Right atrium auricular region (tissue), 2 donors: ENCODE measurements at regions not wholly inside any gene's neighbourhood (a gene's known extent, or its start where the extent isn't known, plus 50 kb on each side); places are given as distances from the start of the nearest gene placed in this dataset.

Source experiments
- DNase-seq: peaks from one replicate; pipeline ENCODE4 v3.0.0-alpha.2; 2019; ENCODE audit warnings: low spot score
- H3K27ac ChIP-seq, 2 donors: fragments of 200-600 bp; sonication (generic); 1 replicate in 1 of 2; 2 replicates in 1 of 2; pipeline ENCODE4 v1.5.1; 2016 to 2019
- H3K27me3 ChIP-seq, 2 donors: fragments of 200-600 bp; sonication (generic); one replicate each; pipeline versions ENCODE4 v1.5.1 to v1.6.0; 2017 to 2019
- H3K36me3 ChIP-seq: fragments of 200-600 bp; sonication (generic); one replicate; pipeline ENCODE4 v1.5.1; 2016
- H3K4me1 ChIP-seq, 2 donors: fragments of 200-600 bp; sonication (generic); one replicate each; pipeline versions ENCODE4 v1.5.1 to v1.6.0; 2017 to 2019
- H3K4me3 ChIP-seq, 2 donors: fragments of 200-600 bp; sonication (generic); 1 replicate in 1 of 2; 2 replicates in 1 of 2; pipeline ENCODE4 v1.5.1; 2017 to 2019; ENCODE audit warnings: mild to moderate bottlenecking in 1 of 2, moderate library complexity in 1 of 2
- H3K9me3 ChIP-seq, 2 donors: fragments of 200-600 bp; sonication (generic); one replicate each; pipeline ENCODE4 v1.5.1; 2019
- CTCF ChIP-seq, 2 donors: fragments of 200-600 bp; sonication (generic); IDR thresholded peaks; one replicate each; pipeline ENCODE4 v1.5.1; 2019; ENCODE audit warnings: antibody characterized with exemption in 2 of 2

- H3K4me3 ChIP-seq = no peak overlapping the region
- no peaks in the 10 kb centered on the region for H3K9me3 ChIP-seq
- no peaks in the 10 kb centered on the region for H3K36me3 ChIP-seq
- H3K27ac ChIP-seq = no peak overlapping the region
- TF ChIP-seq CTCF (IDR thresholded peaks at IDR 0.05) = no peak
- no peak for DNase-seq
- H3K27me3 ChIP-seq = no peaks in the 10 kb centered on the region
- no peaks in the 10 kb centered on the region for H3K4me1 ChIP-seq
These were observed 72.1 kb upstream of the SETMAR start for GRCh38 chr3:4231041-4231440.

- H3K27me3 ChIP-seq = no peaks in the 10 kb centered on the region
- TF ChIP-seq CTCF (IDR thresholded peaks at IDR 0.05) = no peak
- no peaks in the 10 kb centered on the region for H3K9me3 ChIP-seq
- no peak for DNase-seq
- H3K4me3 ChIP-seq = no peak overlapping the region
- no peak overlapping the region for H3K27ac ChIP-seq
- H3K36me3 ChIP-seq = no peaks in the 10 kb centered on the region
- no peaks in the 10 kb centered on the region for H3K4me1 ChIP-seq
These were observed 70.4 kb upstream of the SETMAR start for GRCh38 chr3:4232798-4233197.

GRCh38 chr3:4233488-4233887, 69.7 kb upstream of the SETMAR start:
- Histone ChIP-seq H3K27ac (no peak overlapping the region), H3K9me3 (no peaks in the 10 kb centered on the region), H3K27me3 (no peaks in the 10 kb centered on the region), H3K36me3 (no peaks in the 10 kb centered on the region), H3K4me3 (no peak overlapping the region), H3K4me1 (no peaks in the 10 kb centered on the region)
- TF ChIP-seq CTCF (IDR thresholded peaks at IDR 0.05) = no peak
- DNase-seq = no peak

GRCh38 chr3:4234889-4235288, 68.3 kb upstream of the SETMAR start:
- no peak for TF ChIP-seq CTCF (IDR thresholded peaks at IDR 0.05)
- H3K27ac ChIP-seq = no peak overlapping the region
- no peaks in the 10 kb centered on the region for H3K36me3 ChIP-seq
- no peaks in the 10 kb centered on the region for H3K4me1 ChIP-seq
- no peak for DNase-seq
- no peak overlapping the region for H3K4me3 ChIP-seq
- no peaks in the 10 kb centered on the region for H3K27me3 ChIP-seq
- H3K9me3 ChIP-seq = no peaks in the 10 kb centered on the region

- TF ChIP-seq CTCF (IDR thresholded peaks at IDR 0.05) = no peak
- Histone ChIP-seq H3K36me3 (no peaks in the 10 kb centered on the region), H3K27me3 (no peaks in the 10 kb centered on the region), H3K4me3 (no peak overlapping the region), H3K4me1 (no peaks in the 10 kb centered on the region), H3K9me3 (no peaks in the 10 kb centered on the region), H3K27ac (no peak overlapping the region)
- no peak for DNase-seq
These were observed 67.5 kb upstream of the SETMAR start for GRCh38 chr3:4235690-4236089.

- TF ChIP-seq CTCF (IDR thresholded peaks at IDR 0.05) = no peak
- Histone ChIP-seq H3K4me1 (no peaks in the 10 kb centered on the region), H3K4me3 (no peak overlapping the region), H3K27ac (no peak overlapping the region), H3K27me3 (no peaks in the 10 kb centered on the region), H3K36me3 (no peaks in the 10 kb centered on the region), H3K9me3 (no peaks in the 10 kb centered on the region)
- no peak for DNase-seq
These were observed 61.5 kb upstream of the SETMAR start for GRCh38 chr3:4241595-4242170.
